Testis (tissue), 2 donors: ENCODE measurements at regions not wholly inside any gene's neighbourhood (a gene's known extent, or its start where the extent isn't known, plus 50 kb on each side); places are given as distances from the start of the nearest gene placed in this dataset.

Experiments
- DNase-seq: peaks from one replicate; pipeline ENCODE4 v3.0.0-alpha.2; 2019
- H3K27ac ChIP-seq, 2 donors: fragments of 200-600 bp; sonication (generic); one replicate each; pipeline ENCODE4 v1.5.1; 2019
- H3K27me3 ChIP-seq: fragments of 200-600 bp; sonication (generic); one replicate; pipeline ENCODE4 v1.5.1; 2019
- H3K36me3 ChIP-seq: fragments of 200-600 bp; sonication (generic); one replicate; pipeline ENCODE4 v1.5.1; 2017; ENCODE audit warnings: low read depth; ENCODE audit errors: missing control alignments
- H3K4me1 ChIP-seq: fragments of 200-600 bp; sonication (generic); one replicate; pipeline ENCODE4 v1.5.1; 2019
- H3K4me3 ChIP-seq, 2 donors: fragments of 200-600 bp; sonication (generic); one replicate each; pipeline ENCODE4 v1.5.1; 2017 to 2019
- H3K9me3 ChIP-seq: fragments of 200-600 bp; sonication (generic); one replicate; pipeline ENCODE4 v1.5.1; 2017
- CTCF ChIP-seq, 3 experiments: fragments of 450-650 bp in 2 of 3; fragments of 200-600 bp in 1 of 3; sonication (generic) in 1 of 3; IDR thresholded peaks; one replicate each; pipeline ENCODE4 v1.5.1; 2016 to 2019; ENCODE audit warnings: antibody characterized with exemption in 3 of 3, mild to moderate bottlenecking in 2 of 3, moderate library complexity in 1 of 3
- POLR2A ChIP-seq: fragments of 450-650 bp; IDR thresholded peaks from one replicate; pipeline ENCODE4 v1.6.1; 2017; ENCODE audit warnings: antibody characterized with exemption, mild to moderate bottlenecking, moderate library complexity
- WGBS, 2 donors: methylation state at CpG; one replicate each; pipeline ENCODE4 v1.1.5; 2018; 5-methylcytosine and 5-hydroxymethylcytosine counted together
- intact Hi-C: fragments of 100-400 bp; cut with DNase I; formaldehyde crosslinking; loops from one replicate; pipeline ENCODE4 v1.15.1; 2023; ENCODE audit warnings: low total_unique reads

GRCh38 chr5:68449380-68449779 lies 233.8 kb downstream of the PIK3R1 start:
- intact Hi-C loops, result no loop called here
- H3K27me3 ChIP-seq, result no peaks in the 10 kb centered on the region
- H3K36me3 ChIP-seq, result no peaks in the 10 kb centered on the region
- no peaks in the 10 kb centered on the region for H3K4me1 ChIP-seq
- TF ChIP-seq CTCF (IDR thresholded peaks at IDR 0.05), result no peak
- TF ChIP-seq POLR2A, result no peak
- no peak overlapping the region for H3K4me3 ChIP-seq
- H3K27ac ChIP-seq, result no peak overlapping the region
- DNase-seq, result no peak
- H3K9me3 ChIP-seq, result no peaks in the 10 kb centered on the region
- 84 to 89% methylated on average over 3 of the region's 3 CpGs for WGBS, 2 donors

GRCh38 chr5:68450245-68450852 lies 234.8 kb downstream of the PIK3R1 start:
- DNase-seq, result no peak
- TF ChIP-seq CTCF (IDR thresholded peaks at IDR 0.05), result no peak

GRCh38 chr5:68452286-68452685 lies 236.7 kb downstream of the PIK3R1 start:
- intact Hi-C loops, result no loop called here
- WGBS, 2 donors, result 86 to 93% methylated on average over 3 of the region's 3 CpGs
- no peak for DNase-seq

More at GRCh38 chr5:68450245-68450852, 234.8 kb downstream of the PIK3R1 start:
- intact Hi-C loops, result no loop called here
- Histone ChIP-seq H3K4me3 (no peak overlapping the region), H3K4me1 (no peaks in the 10 kb centered on the region), H3K27ac (no peak overlapping the region), H3K27me3 (no peaks in the 10 kb centered on the region), H3K9me3 (no peaks in the 10 kb centered on the region), H3K36me3 (no peaks in the 10 kb centered on the region)
- 85 to 96% methylated on average over 5 of the region's 5 CpGs for WGBS, 2 donors

GRCh38 chr5:68454172-68454571 lies 238.6 kb downstream of the PIK3R1 start:
- Histone ChIP-seq H3K27ac (no peak overlapping the region), H3K4me1 (peaks cover 11% of the 10 kb centered on the region), H3K9me3 (no peaks in the 10 kb centered on the region), H3K27me3 (no peaks in the 10 kb centered on the region), H3K36me3 (no peaks in the 10 kb centered on the region), H3K4me3 (no peak overlapping the region)
- TF ChIP-seq CTCF (IDR thresholded peaks at IDR 0.05), result no peak
- TF ChIP-seq POLR2A, result no peak
- intact Hi-C loops, result no loop called here
- 97 to 98% methylated on average over 3 of the region's 3 CpGs for WGBS, 2 donors
- no peak for DNase-seq

More at GRCh38 chr5:68452286-68452685, 236.7 kb downstream of the PIK3R1 start:
- TF ChIP-seq POLR2A, result no peak
- TF ChIP-seq CTCF (IDR thresholded peaks at IDR 0.05), result no peak
- Histone ChIP-seq H3K4me3 (no peak overlapping the region), H3K36me3 (no peaks in the 10 kb centered on the region), H3K9me3 (no peaks in the 10 kb centered on the region), H3K27ac (no peak overlapping the region), H3K4me1 (no peaks in the 10 kb centered on the region), H3K27me3 (no peaks in the 10 kb centered on the region)

- intact Hi-C loops, result no loop called here
- no peak overlapping the region for H3K27ac ChIP-seq
Observed at GRCh38 chr5:68454766-68455165, 239.2 kb downstream of the PIK3R1 start.

More at GRCh38 chr5:68454766-68455165, 239.2 kb downstream of the PIK3R1 start:
- TF ChIP-seq POLR2A (no peak), CTCF (IDR thresholded peaks at IDR 0.05) (no peak)
- H3K36me3 ChIP-seq, result no peaks in the 10 kb centered on the region
- H3K27me3 ChIP-seq, result no peaks in the 10 kb centered on the region
- 95 to 96% methylated on average over 2 of the region's 2 CpGs for WGBS, 2 donors
- H3K4me3 ChIP-seq, result no peak overlapping the region
- DNase-seq, result no peak
- peaks cover 16% of the 10 kb centered on the region for H3K4me1 ChIP-seq
- H3K9me3 ChIP-seq, result no peaks in the 10 kb centered on the region
